ENCODE measurements at regions not wholly inside any gene's neighbourhood (a gene's known extent, or its start where the extent isn't known, plus 50 kb on each side); places are given as distances from the start of the nearest gene placed in this dataset.

- DNase-seq (ENCODE audit: extremely low read depth in 1 of 2, low read depth in 1 of 2) = no peak
These were observed 302.7 kb downstream of the PLK2 start for GRCh38 chr5:58156973-58157701.

DNA sequence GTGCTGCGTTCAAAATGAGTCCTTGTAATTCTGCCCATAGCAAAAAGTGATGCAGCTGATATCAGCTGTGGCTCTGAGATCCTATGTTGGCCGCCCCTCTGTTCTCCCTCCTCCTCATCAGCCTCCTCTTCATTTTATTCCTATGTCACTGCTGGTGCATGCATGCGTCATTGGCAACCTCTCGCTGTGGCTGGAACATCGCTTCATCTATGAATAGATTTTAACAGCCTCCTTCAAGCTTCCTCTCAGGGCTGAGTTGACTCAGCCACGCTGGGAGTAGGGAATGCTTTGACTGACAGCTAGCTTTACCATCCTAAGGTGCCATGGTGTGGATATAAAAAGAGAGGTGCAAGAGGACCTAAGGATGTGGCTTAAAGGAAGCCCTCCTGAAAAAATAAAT is 303.5 kb downstream of the PLK2 start:
- no peak for DNase-seq (ENCODE audit: extremely low read depth in 1 of 2, low read depth in 1 of 2)

DNA sequence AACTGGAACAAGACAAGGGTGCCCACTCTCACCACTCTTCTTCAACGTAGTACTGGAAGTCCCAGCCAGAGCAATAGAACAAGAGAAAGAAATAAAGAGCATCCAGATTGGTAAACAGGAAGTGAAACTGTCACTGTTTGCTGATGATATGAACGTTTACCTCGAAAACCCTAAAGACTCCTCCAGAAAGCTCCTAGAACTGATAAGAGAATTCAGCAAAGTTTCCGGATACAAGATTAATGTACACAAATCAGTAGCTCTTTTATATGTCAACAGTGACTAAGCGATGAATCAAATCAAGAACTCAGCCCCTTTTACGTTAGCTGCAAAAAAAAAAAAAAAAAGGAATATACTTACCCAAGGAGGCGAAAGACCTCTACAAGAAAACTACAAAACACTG is 306.6 kb downstream of the PLK2 start:
- DNase-seq (ENCODE audit: extremely low read depth in 1 of 2, low read depth in 1 of 2) = no peak

GRCh38 chr5:58151414-58151813 is 308.5 kb downstream of the PLK2 start:
- DNase-seq (ENCODE audit: extremely low read depth in 1 of 2, low read depth in 1 of 2) = no peak

DNA sequence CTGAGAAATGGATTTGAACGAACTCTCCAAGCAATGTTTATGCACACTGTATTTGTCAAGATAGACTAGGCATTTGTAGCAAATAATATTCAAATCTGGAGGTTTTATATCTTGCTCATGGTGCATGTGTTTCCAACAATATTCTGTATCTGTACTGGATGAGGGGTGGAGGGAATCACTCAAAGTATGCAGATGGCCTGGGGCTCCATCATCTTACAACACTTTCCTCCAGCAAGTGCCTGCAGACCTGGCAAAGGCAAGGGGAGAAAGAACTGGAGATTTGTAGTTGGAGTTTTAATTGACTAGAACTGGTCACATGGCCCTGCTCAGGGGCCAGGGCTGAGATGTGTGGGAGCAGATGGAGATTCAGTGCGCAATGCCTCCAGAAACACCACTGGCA is 309.0 kb downstream of the PLK2 start:
- no peak for DNase-seq (ENCODE audit: extremely low read depth in 1 of 2, low read depth in 1 of 2)

GRCh38 chr5:58149746-58150145 is 310.1 kb downstream of the PLK2 start:
- no peak for DNase-seq (ENCODE audit: extremely low read depth in 1 of 2, low read depth in 1 of 2)

GRCh38 chr5:58149345-58149744 is 310.5 kb downstream of the PLK2 start:
- DNase-seq (ENCODE audit: extremely low read depth in 1 of 2, low read depth in 1 of 2) = no peak

DNA sequence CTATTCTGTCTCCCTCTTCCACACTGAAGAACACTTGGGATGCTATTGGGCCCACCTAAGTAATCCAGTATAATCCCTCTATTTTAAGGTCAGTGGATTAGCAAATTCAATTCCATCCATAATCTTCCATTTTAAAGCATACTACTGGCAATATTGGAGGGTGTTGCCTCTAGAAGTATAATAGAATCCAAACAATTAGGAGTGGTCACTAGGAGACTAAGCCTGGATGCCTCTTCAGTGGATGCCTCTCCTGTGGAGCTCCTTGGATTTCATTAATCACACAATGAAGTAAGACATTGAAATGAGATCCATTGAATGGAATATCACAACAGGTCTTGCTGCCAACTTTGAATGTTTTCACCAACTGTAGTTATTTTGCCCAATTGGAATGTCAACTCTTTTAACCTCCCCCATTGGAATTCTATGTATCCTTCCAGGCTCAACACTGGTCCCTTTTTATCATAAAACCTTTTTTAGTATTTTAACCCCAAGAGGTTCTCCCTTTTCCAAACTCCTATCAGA is 311.6 kb downstream of the PLK2 start:
- no peak for DNase-seq (ENCODE audit: extremely low read depth in 1 of 2, low read depth in 1 of 2)

GRCh38 chr5:58145397-58145934 is 314.4 kb downstream of the PLK2 start:
- DNase-seq (ENCODE audit: extremely low read depth in 1 of 2, low read depth in 1 of 2) = no peak

- DNase-seq (ENCODE audit: extremely low read depth in 1 of 2, low read depth in 1 of 2) = no peak
These were observed 316.2 kb downstream of the PLK2 start for GRCh38 chr5:58143727-58144126.

GRCh38 chr5:58143181-58143580 is 316.7 kb downstream of the PLK2 start:
- DNase-seq (ENCODE audit: extremely low read depth in 1 of 2, low read depth in 1 of 2) = no peak

DNA sequence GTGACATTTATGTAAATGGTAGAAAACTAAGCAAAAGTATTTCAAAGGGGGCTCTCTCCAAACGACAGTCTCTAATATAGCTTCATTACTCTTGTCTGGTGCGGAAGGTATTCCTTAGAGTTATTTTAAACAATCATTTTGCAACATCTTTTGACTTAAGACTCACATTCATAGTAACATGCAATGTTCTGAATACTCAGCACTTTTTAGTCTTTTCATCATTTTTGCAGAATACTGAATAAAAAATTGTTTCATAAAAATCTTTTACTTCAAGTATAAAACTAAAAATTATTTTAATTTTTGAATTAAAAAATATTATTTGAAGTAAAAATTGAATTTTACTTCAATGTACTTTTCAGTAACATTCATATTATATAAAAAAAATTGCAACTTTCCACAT is 321.1 kb downstream of the PLK2 start:
- DNase-seq (ENCODE audit: extremely low read depth in 1 of 2, low read depth in 1 of 2) = no peak

DNA sequence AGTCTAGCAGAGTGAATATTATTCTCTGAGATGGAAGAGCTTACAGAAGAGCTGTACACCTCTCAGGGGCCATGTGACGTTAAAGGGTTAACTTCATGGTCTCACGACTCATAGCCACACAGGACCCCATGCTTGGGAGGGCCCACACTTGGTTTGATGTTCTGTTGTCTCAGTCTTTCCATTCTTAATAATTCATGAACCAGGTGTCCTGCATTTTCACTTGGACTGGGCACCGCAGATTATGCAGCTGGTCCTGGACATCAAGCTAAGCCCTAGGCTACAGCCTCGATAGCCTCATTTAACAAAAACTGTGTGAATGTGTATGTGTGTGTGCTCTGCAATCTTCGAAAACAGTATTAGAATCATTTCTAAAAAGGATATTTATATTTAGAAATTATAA is 323.5 kb downstream of the PLK2 start:
- no peak for DNase-seq (ENCODE audit: extremely low read depth in 1 of 2, low read depth in 1 of 2)

GRCh38 chr5:58135571-58136335 is 324.1 kb downstream of the PLK2 start:
- DNase-seq (ENCODE audit: extremely low read depth in 1 of 2, low read depth in 1 of 2) = no peak

DNA sequence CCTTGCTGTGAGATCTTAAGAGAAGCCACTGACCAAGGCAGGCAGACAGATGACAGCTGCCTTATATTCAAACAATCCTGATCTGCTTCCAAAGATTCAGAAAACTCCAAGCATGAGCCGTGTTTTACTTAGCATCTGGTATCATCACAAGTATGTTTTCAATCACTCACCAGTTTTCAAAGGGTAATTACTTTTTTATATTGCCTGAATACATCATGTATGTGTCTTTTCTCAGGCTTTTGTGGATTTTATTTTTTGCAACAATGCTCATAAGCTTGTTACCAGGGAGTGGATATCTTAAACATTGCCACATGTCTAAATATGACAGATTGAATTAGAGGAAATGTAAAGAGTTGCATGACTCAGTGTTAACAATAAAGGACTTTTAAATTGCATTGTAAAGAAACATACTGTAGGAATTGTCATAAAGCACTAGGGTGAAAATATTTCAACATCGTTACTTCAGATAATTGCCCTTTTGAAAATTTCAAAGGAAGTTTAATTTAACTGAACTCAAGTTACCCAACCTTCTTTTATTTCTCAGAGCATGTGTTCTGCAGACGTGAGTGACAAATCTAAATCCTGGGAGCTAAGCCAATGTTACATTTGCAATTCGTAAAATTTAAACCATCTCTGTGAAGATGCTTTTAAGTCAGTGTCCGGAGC is 326.1 kb downstream of the PLK2 start:
- no peak for DNase-seq (ENCODE audit: extremely low read depth in 1 of 2, low read depth in 1 of 2)

DNA sequence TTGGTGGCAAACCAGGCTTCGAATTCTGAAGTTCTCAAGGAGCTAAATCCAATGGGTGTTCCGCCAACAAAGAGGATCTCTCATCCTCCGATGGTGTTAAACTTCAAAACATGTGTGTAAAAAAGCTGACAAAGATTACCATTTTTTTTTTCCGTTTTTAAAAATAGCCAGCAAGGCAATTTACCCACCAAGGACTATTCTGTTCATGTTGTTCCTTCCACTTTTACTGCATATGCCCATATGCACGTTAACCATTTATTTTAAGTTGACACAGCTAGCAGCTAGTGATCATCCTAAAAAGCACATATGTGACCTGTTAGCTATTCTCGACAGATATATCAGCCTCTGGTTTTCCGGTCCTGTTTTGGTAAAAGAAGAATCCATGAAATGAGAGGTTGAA is 326.7 kb downstream of the PLK2 start:
- DNase-seq (ENCODE audit: extremely low read depth in 1 of 2, low read depth in 1 of 2) = no peak

- DNase-seq (ENCODE audit: extremely low read depth in 1 of 2, low read depth in 1 of 2) = no peak
These were observed 332.3 kb downstream of the PLK2 start for GRCh38 chr5:58127255-58128220.

DNA sequence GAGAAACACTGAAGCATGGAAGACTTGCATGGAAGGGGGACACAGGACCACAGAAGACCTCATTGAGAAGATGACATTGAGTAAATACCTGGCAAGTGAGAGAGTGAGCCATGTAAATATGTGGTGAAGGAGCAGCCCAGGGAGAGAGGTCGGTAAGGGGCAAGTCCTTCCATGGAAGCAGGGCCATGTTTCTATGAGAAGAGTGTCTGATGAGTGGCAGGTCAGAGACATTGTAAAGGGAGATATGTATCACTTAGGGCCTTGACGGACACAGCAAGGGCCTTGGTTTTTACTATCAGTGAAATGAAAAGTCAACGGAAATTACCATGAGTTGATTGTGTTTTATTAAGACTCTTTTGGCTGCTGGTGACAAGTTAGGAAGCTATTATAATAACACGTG is 336.4 kb downstream of the PLK2 start:
- no peak for DNase-seq (ENCODE audit: extremely low read depth in 1 of 2, low read depth in 1 of 2)

- no peak for DNase-seq (ENCODE audit: extremely low read depth in 1 of 2, low read depth in 1 of 2)
These were observed 337.0 kb downstream of the PLK2 start for GRCh38 chr5:58122848-58123392.

- no peak for DNase-seq (ENCODE audit: extremely low read depth in 1 of 2, low read depth in 1 of 2)
These were observed 337.7 kb downstream of the PLK2 start for GRCh38 chr5:58122157-58122556.
